HepG2 (cell line): ENCODE measurements at regions not wholly inside any gene's neighbourhood (a gene's known extent, or its start where the extent isn't known, plus 50 kb on each side); places are given as distances from the start of the nearest gene placed in this dataset.

Experiments used
- ATAC-seq: fragments of 200-7000 bp; cut with Tn5 transposase; 3 replicates; pipeline ENCODE4 v1.9.1; 2020; ENCODE audit warnings: mild to moderate bottlenecking, moderate library complexity
- BruUV-seq: library from RNA; stranded (reverse); fragments of 400-500 nt; replicated peaks from 2 replicates; lab custom pipeline; 2021; lab: Mats Ljungman, UMichigan
- CTCF ChIA-PET: fragments of 300-600 bp; formaldehyde crosslinking; extraction: SDS; loops from one replicate; lab custom pipeline; 2021; ENCODE audit warnings: low total read pairs, inconsistent platforms, low intra/inter-chr PET ratio; lab: Yijun Ruan, JAX
- POLR2A ChIA-PET: fragments of 350-600 bp; sonication (Branson Sonifier 250); formaldehyde crosslinking; loops from one replicate; lab custom pipeline; 2020; ENCODE audit warnings: antibody characterized with exemption, inconsistent platforms; lab: Yijun Ruan, JAX
- DNase-seq: peaks from one replicate; pipeline ENCODE4 v3.0.0-alpha.2; 2015; ENCODE audit warnings: low spot score
- FAIRE-seq: peaks from 3 replicates; lab custom pipeline; 2011; peaks lifted over from hg19 to GRCh38; lab: Jason Lieb, UNC
- H2AFZ ChIP-seq: one replicate; pipeline ENCODE4 v1.6.1; 2011; ENCODE audit warnings: low read length, inconsistent platforms
- H3K27ac ChIP-seq: fragments of 300-600 bp; 3 replicates; pipeline ENCODE4 v1.8.0; 2011; ENCODE audit warnings: mixed run types, mild to moderate bottlenecking, mixed read lengths, low read length, inconsistent platforms; ENCODE audit not compliant: insufficient read depth; ENCODE audit errors: extremely low read length
- H3K27me3 ChIP-seq, 2 experiments: fragments of 200-600 bp in 1 of 2; 2 replicates in 1 of 2; 3 replicates in 1 of 2; pipeline versions ENCODE4 v1.6.0 to v1.8.0; 2011; ENCODE audit warnings: low read length in 2 of 2, mild to moderate bottlenecking in 2 of 2, moderate library complexity in 2 of 2, inconsistent platforms in 1 of 2; ENCODE audit not compliant: insufficient read depth in 2 of 2, control insufficient read depth in 1 of 2
- H3K36me3 ChIP-seq, 2 experiments: fragments of 200-600 bp in 1 of 2; replicated peaks in 1 of 2; 2 replicates in 1 of 2; 3 replicates in 1 of 2; pipeline versions ENCODE4 v1.5.1 to v1.8.0; 2011; ENCODE audit warnings: low read length in 2 of 2, inconsistent platforms in 1 of 2; ENCODE audit not compliant: insufficient read depth in 2 of 2, control insufficient read depth in 1 of 2
- H3K4me1 ChIP-seq: 2 replicates; pipeline ENCODE4 v1.5.1; 2012; ENCODE audit warnings: low read length, inconsistent platforms; ENCODE audit not compliant: insufficient read depth
- H3K4me2 ChIP-seq: 2 replicates; pipeline ENCODE4 v1.6.0; 2011; ENCODE audit warnings: low read depth, low read length, inconsistent platforms
- H3K4me3 ChIP-seq, 3 experiments: fragments of 200-600 bp in 1 of 3; sonication (generic), shearing (Covaris generic) in 1 of 3; replicated peaks in 1 of 3; 2 replicates each; pipeline ENCODE4 v1.5.1; 2011 to 2016; ENCODE audit warnings: low read length in 3 of 3, inconsistent platforms in 2 of 3, low read depth in 2 of 3, mild to moderate bottlenecking in 2 of 3, control low read depth in 1 of 3, mixed read lengths in 1 of 3; ENCODE audit not compliant: insufficient read depth in 1 of 3
- H3K79me2 ChIP-seq: one replicate; pipeline ENCODE4 v1.6.1; 2011; ENCODE audit warnings: low read length, inconsistent platforms; ENCODE audit not compliant: insufficient read depth
- H3K9ac ChIP-seq: 2 replicates; pipeline ENCODE4 v1.6.0; 2011; ENCODE audit warnings: mild to moderate bottlenecking, low read depth, low read length, inconsistent platforms; ENCODE audit not compliant: insufficient read depth
- H3K9me3 ChIP-seq: 2 replicates; pipeline ENCODE4 v1.5.1; 2012; ENCODE audit warnings: mild to moderate bottlenecking, low read length
- H4K20me1 ChIP-seq: 2 replicates; pipeline ENCODE4 v1.6.0; 2011; ENCODE audit warnings: inconsistent platforms, mild to moderate bottlenecking, low read length, moderate library complexity; ENCODE audit not compliant: insufficient read depth
- ADNP ChIP-seq: sonication (generic); formaldehyde crosslinking; IDR thresholded peaks from 2 replicates; pipeline ENCODE4 v1.4.0; 2020; ENCODE audit warnings: missing genetic modification reagents
- AHR ChIP-seq: IDR thresholded peaks from 2 replicates; pipeline ENCODE4 v1.6.1; 2018; ENCODE audit warnings: missing genetic modification reagents, missing compliant biosample characterization
- CENPT ChIP-seq: sonication (generic); formaldehyde crosslinking; IDR thresholded peaks from 2 replicates; pipeline ENCODE4 v1.8.0; 2022; ENCODE audit warnings: low read depth, mild to moderate bottlenecking, moderate library complexity, missing genetic modification reagents
- CENPX ChIP-seq: sonication (generic); formaldehyde crosslinking; IDR thresholded peaks from 2 replicates; pipeline ENCODE4 v1.9.0; 2021; ENCODE audit warnings: mild to moderate bottlenecking, missing genetic modification reagents, moderate library complexity
- ESRRA ChIP-seq: sonication (generic); formaldehyde crosslinking; IDR thresholded peaks from 2 replicates; pipeline ENCODE4 v1.5.1; 2020; ENCODE audit warnings: mild to moderate bottlenecking, low read depth, missing genetic modification reagents
- IRF9 ChIP-seq: sonication (generic); formaldehyde crosslinking; IDR thresholded peaks from 2 replicates; pipeline ENCODE4 v1.8.0; 2022; ENCODE audit warnings: missing genetic modification reagents, mild to moderate bottlenecking, borderline replicate concordance
- RAD51 ChIP-seq: fragments of 450-650 bp; IDR thresholded peaks from 2 replicates; pipeline ENCODE4 v1.6.1; 2016; ENCODE audit warnings: borderline replicate concordance
- RBM39 ChIP-seq: fragments of 200-400 bp; formaldehyde crosslinking; IDR thresholded peaks from one replicate; pipeline ENCODE4 v1.6.1; 2018; ENCODE audit warnings: antibody characterized with exemption, mild to moderate bottlenecking, low read depth, low read length; ENCODE audit not compliant: poor library complexity, severe bottlenecking
- RXRB ChIP-seq: IDR thresholded peaks from 2 replicates; pipeline ENCODE4 v1.6.1; 2016; ENCODE audit warnings: borderline replicate concordance, missing genetic modification reagents, missing compliant biosample characterization
- SOX6 ChIP-seq, 2 experiments: fragments of 450-650 bp in 1 of 2; sonication (generic) in 1 of 2; formaldehyde crosslinking in 1 of 2; IDR thresholded peaks; 2 replicates each; pipeline versions ENCODE4 v1.4.0 to v1.6.1; 2017 to 2020; ENCODE audit warnings: antibody characterized with exemption in 1 of 2, mild to moderate bottlenecking in 1 of 2, missing genetic modification reagents in 1 of 2
- ZFYVE20 ChIP-seq: sonication (generic); formaldehyde crosslinking; IDR thresholded peaks from 2 replicates; pipeline ENCODE4 v1.8.0; 2023; ENCODE audit warnings: low read depth, mild to moderate bottlenecking, moderate library complexity, missing genetic modification reagents, borderline replicate concordance
- ZNF407 ChIP-seq: sonication (generic); formaldehyde crosslinking; IDR thresholded peaks from one replicate; pipeline ENCODE4 v1.5.1; 2020; ENCODE audit warnings: mild to moderate bottlenecking, missing genetic modification reagents; ENCODE audit errors: not compliant biosample characterization
- ZNF572 ChIP-seq: sonication (generic); formaldehyde crosslinking; IDR thresholded peaks from 2 replicates; pipeline ENCODE4 v1.5.1; 2020; ENCODE audit warnings: mild to moderate bottlenecking, missing genetic modification reagents
- ZNF607 ChIP-seq: sonication (generic); formaldehyde crosslinking; IDR thresholded peaks from 2 replicates; pipeline ENCODE4 v1.5.1; 2020; ENCODE audit warnings: missing genetic modification reagents, mild to moderate bottlenecking, borderline replicate concordance
- ZSCAN20 ChIP-seq: sonication (generic); formaldehyde crosslinking; IDR thresholded peaks from 2 replicates; pipeline ENCODE4 v1.4.0; 2020; ENCODE audit warnings: missing genetic modification reagents, mild to moderate bottlenecking, borderline replicate concordance
- WGBS: methylation state at CpG from one replicate; pipeline ENCODE4 v1.1.6; 2017; ENCODE audit warnings: low lambda C conversion rate; 5-methylcytosine and 5-hydroxymethylcytosine counted together
- in situ Hi-C: cut with HindIII; loops from 2 replicates; pipeline ENCODE4 v1.10.0; 2017; ENCODE audit warnings: low pct_unique_long_range_greater_than_20kb; ENCODE audit not compliant: extremely low pct_ligation_motif_present
- intact Hi-C: fragments of 100-400 bp; cut with micrococcal nuclease; formaldehyde crosslinking; loops from one replicate; pipeline ENCODE4 v1.10.0; 2022; ENCODE audit not compliant: unreplicated experiment

DNA sequence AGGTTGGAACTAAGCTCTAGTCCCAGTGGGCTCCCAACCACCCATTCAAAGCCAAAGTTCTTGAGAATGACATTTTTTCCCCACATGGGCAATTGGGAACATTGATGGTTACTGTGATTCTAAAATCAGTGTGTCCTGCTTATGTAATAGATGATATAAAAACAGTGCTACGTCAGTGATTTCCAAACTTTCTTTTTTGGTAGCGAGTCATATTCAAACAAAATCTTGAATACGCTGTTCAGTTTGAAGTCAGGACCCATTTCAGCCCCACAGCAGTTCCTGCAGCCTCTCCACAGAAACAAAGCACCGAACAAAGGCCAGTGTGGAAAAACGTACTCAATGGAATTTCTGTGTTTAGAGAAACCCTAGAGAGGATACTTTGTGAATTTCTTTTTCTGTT, 170.0 kb upstream of the OLIG3 start:
- FAIRE-seq (no peak), ATAC-seq (no peak), DNase-seq (no peak)
- intact Hi-C loops (no loop called here), in situ Hi-C loops (no loop called here)
- no TSS peak for BruUV-seq
- H3K36me3 ChIP-seq = no peaks in the 10 kb centered on the region
- H3K79me2 ChIP-seq = no peaks in the 10 kb centered on the region
- POLR2A ChIA-PET = no interaction called here
- peaks cover 28% of the 10 kb centered on the region for H3K4me1 ChIP-seq
- CTCF ChIA-PET = no interaction called here
- H3K9me3 ChIP-seq = no peaks in the 10 kb centered on the region
- TF ChIP-seq ESRRA (CRISPR knock-in tag) (no peak), RXRB (CRISPR knock-in tag) (no peak), ZNF572 (CRISPR knock-in tag) (no peak), AHR (no peak), ZFYVE20 (CRISPR knock-in tag) (no peak), RBM39 (no peak), ZNF407 (no peak), CENPT (CRISPR knock-in tag) (no peak), CENPX (CRISPR knock-in tag) (no peak), RAD51 (no peak), ZNF607 (CRISPR knock-in tag) (no peak), ADNP (CRISPR knock-in tag) (no peak), SOX6 (IDR thresholded peaks at IDR 0.05) (no peak), SOX6 (CRISPR knock-in tag; IDR thresholded peaks at IDR 0.05) (no peak), ZSCAN20 (CRISPR knock-in tag) (no peak), IRF9 (CRISPR knock-in tag) (no peak)
- no peak overlapping the region for H2AFZ ChIP-seq
- H3K4me2 ChIP-seq = no peak overlapping the region
- no peaks in the 10 kb centered on the region for H4K20me1 ChIP-seq
- no peak overlapping the region for H3K4me3 ChIP-seq
- H3K9ac ChIP-seq = no peak overlapping the region
- peaks cover 0 to 2% of the 10 kb centered on the region in 2 experiments; a peak in 2 of 5 replicates for H3K27me3 ChIP-seq
- WGBS = 46% methylated on average over 5 of the region's 5 CpGs
- no peak overlapping the region for H3K27ac ChIP-seq
